GM12878 (cell line): ENCODE measurements at regions not wholly inside any gene's neighbourhood (a gene's known extent, or its start where the extent isn't known, plus 50 kb on each side); places are given as distances from the start of the nearest gene placed in this dataset.

Source experiments
- ATAC-seq: fragments of 200-7000 bp; cut with Tn5 transposase; 3 replicates; pipeline ENCODE4 v1.9.1; 2020; ENCODE audit warnings: mild to moderate bottlenecking, moderate library complexity
- BruUV-seq: library from RNA; stranded (reverse); fragments of 400-500 nt; replicated peaks from 2 replicates; lab custom pipeline; 2021; lab: Mats Ljungman, UMichigan
- CTCF ChIA-PET: fragments of 300-600 bp; sonication (Branson Sonifier 250); formaldehyde crosslinking; extraction: SDS; loops from one replicate; lab custom pipeline; 2021; ENCODE audit warnings: inconsistent platforms; lab: Yijun Ruan, JAX
- POLR2A ChIA-PET: fragments of 350-600 bp; formaldehyde crosslinking; extraction: SDS; loops from one replicate; lab custom pipeline; 2021; ENCODE audit warnings: inconsistent platforms; lab: Charles Lee
- RAD21 ChIA-PET: fragments of 300-600 bp; sonication (Branson Sonifier 250); formaldehyde crosslinking; loops from one replicate; lab custom pipeline; 2023; ENCODE audit warnings: antibody characterized with exemption; ENCODE audit not compliant: unreplicated experiment; lab: Charles Lee
- SMC1A ChIA-PET: fragments of 300-600 bp; sonication (Branson Sonifier 250); formaldehyde crosslinking; loops from one replicate; lab custom pipeline; 2023; ENCODE audit not compliant: unreplicated experiment, uncharacterized antibody; lab: Charles Lee
- DNase-seq: peaks from one replicate; pipeline ENCODE4 v3.0.0-alpha.2; 2011; ENCODE audit warnings: low read depth, low spot score
- FAIRE-seq: peaks from 3 replicates; lab custom pipeline; 2011; peaks lifted over from hg19 to GRCh38; lab: Jason Lieb, UNC
- H2AFZ ChIP-seq: 2 replicates; pipeline ENCODE4 v1.6.0; 2011; ENCODE audit warnings: low read depth, low read length, control low read depth; ENCODE audit not compliant: control insufficient read depth
- H3K27ac ChIP-seq: 2 replicates; pipeline ENCODE4 v1.5.1; 2011; ENCODE audit warnings: control low read depth; ENCODE audit not compliant: control insufficient read depth, insufficient read depth
- H3K27me3 ChIP-seq, 2 experiments: replicated peaks in 1 of 2; 2 replicates each; pipeline versions ENCODE4 v1.6.0 to v1.6.1; 2011; ENCODE audit warnings: low read length in 1 of 2; ENCODE audit not compliant: control insufficient read depth in 2 of 2, insufficient read depth in 2 of 2
- H3K36me3 ChIP-seq, 2 experiments: 2 replicates each; pipeline ENCODE4 v1.5.1; 2011; ENCODE audit warnings: low read length in 1 of 2; ENCODE audit not compliant: control insufficient read depth in 2 of 2, insufficient read depth in 2 of 2
- H3K4me1 ChIP-seq: 2 replicates; pipeline ENCODE4 v1.6.1; 2011; ENCODE audit warnings: mild to moderate bottlenecking, low read length, moderate library complexity, mixed read lengths; ENCODE audit not compliant: control insufficient read depth, insufficient read depth
- H3K4me2 ChIP-seq: 2 replicates; pipeline ENCODE4 v1.6.0; 2011; ENCODE audit warnings: control low read depth; ENCODE audit not compliant: control insufficient read depth, insufficient read depth
- H3K4me3 ChIP-seq: fragments of 200-600 bp; sonication (generic); 2 replicates; pipeline ENCODE4 v1.5.1; 2016
- H3K79me2 ChIP-seq: 2 replicates; pipeline ENCODE4 v1.6.0; 2011; ENCODE audit warnings: low read length; ENCODE audit not compliant: control insufficient read depth, insufficient read depth
- H3K9ac ChIP-seq: 2 replicates; pipeline ENCODE4 v1.8.0; 2011; ENCODE audit warnings: low read length, control low read depth, mixed read lengths; ENCODE audit not compliant: control insufficient read depth, insufficient read depth
- H3K9me3 ChIP-seq: replicated peaks from 3 replicates; pipeline ENCODE4 v1.5.1; 2011; ENCODE audit warnings: mild to moderate bottlenecking, low read length; ENCODE audit not compliant: control insufficient read depth, insufficient read depth
- H4K20me1 ChIP-seq: 2 replicates; pipeline ENCODE4 v1.6.0; 2011; ENCODE audit not compliant: control insufficient read depth, insufficient read depth
- FOXK2 ChIP-seq: fragments of 450-650 bp; IDR thresholded peaks from 2 replicates; pipeline ENCODE4 v1.6.1; 2017; ENCODE audit warnings: mild to moderate bottlenecking, moderate library complexity
- HDGF ChIP-seq: fragments of 450-650 bp; IDR thresholded peaks from 2 replicates; pipeline ENCODE4 v1.6.1; 2016; ENCODE audit warnings: antibody characterized with exemption
- MYB ChIP-seq: fragments of 150-350 bp; IDR thresholded peaks from 2 replicates; pipeline ENCODE4 v1.6.1; 2014; ENCODE audit warnings: mild to moderate bottlenecking, low read depth, low read length, borderline replicate concordance
- PML ChIP-seq: IDR thresholded peaks from 2 replicates; pipeline ENCODE4 v1.6.1; 2012; ENCODE audit warnings: low read length, inconsistent platforms
- RFX5 ChIP-seq: IDR thresholded peaks from 2 replicates; pipeline ENCODE4 v1.6.1; 2011; ENCODE audit warnings: low read depth, low read length, improper control_type of control experiment
- RUNX3 ChIP-seq: IDR thresholded peaks from 2 replicates; pipeline ENCODE4 v1.6.1; 2012; ENCODE audit warnings: low read length, inconsistent platforms
- SIN3A ChIP-seq: IDR thresholded peaks from 2 replicates; pipeline ENCODE4 v1.6.1; 2012; ENCODE audit warnings: low read depth, low read length, improper control_type of control experiment
- SMARCA5 ChIP-seq: fragments of 450-650 bp; IDR thresholded peaks from 2 replicates; pipeline ENCODE4 v1.6.1; 2017; ENCODE audit warnings: mild to moderate bottlenecking
- ZNF24 ChIP-seq: fragments of 450-650 bp; IDR thresholded peaks from 2 replicates; pipeline ENCODE4 v1.6.1; 2017; ENCODE audit warnings: antibody characterized with exemption, mild to moderate bottlenecking
- WGBS: methylation state at CpG from one replicate; pipeline ENCODE4 v1.1.6; 2016; ENCODE audit warnings: low lambda C conversion rate; ENCODE audit not compliant: insufficient replicate concordance, insufficient coverage; ENCODE audit errors: missing lambda C conversion rate; 5-methylcytosine and 5-hydroxymethylcytosine counted together
- in situ Hi-C: fragments of 300-500 bp; cut with MboI; formaldehyde crosslinking; loops from 9 replicates; pipeline ENCODE4 v1.14.3; 2018; ENCODE audit warnings: mixed read lengths
- intact Hi-C: fragments of 100-400 bp; cut with micrococcal nuclease; formaldehyde crosslinking; loops from one replicate; pipeline ENCODE4 v1.14.2; 2022; ENCODE audit not compliant: unreplicated experiment
- TF ChIP-seq, protein P1 (sequence below): fragments of 450-650 bp; IDR thresholded peaks from 2 replicates; pipeline ENCODE4 v1.6.1; 2016; ENCODE audit warnings: mild to moderate bottlenecking
- TF ChIP-seq, protein P2 (sequence below): IDR thresholded peaks from 2 replicates; pipeline ENCODE4 v1.6.1; 2012; ENCODE audit warnings: mild to moderate bottlenecking, low read depth, low read length
- TF ChIP-seq, protein P3 (sequence below): fragments of 450-650 bp; IDR thresholded peaks from 2 replicates; pipeline ENCODE4 v1.6.1; 2016; ENCODE audit warnings: mild to moderate bottlenecking, moderate library complexity, borderline replicate concordance
- TF ChIP-seq, protein P4 (sequence below): fragments of 450-650 bp; IDR thresholded peaks from 2 replicates; pipeline ENCODE4 v1.6.1; 2018; ENCODE audit warnings: mild to moderate bottlenecking, low read depth, moderate library complexity; ENCODE audit not compliant: partially characterized antibody
- TF ChIP-seq, protein P5 (sequence below): IDR thresholded peaks from 2 replicates; pipeline ENCODE4 v1.6.1; 2011; ENCODE audit warnings: low read depth, mild to moderate bottlenecking, low read length, moderate library complexity, borderline replicate concordance; ENCODE audit errors: extremely low read depth

DNA sequence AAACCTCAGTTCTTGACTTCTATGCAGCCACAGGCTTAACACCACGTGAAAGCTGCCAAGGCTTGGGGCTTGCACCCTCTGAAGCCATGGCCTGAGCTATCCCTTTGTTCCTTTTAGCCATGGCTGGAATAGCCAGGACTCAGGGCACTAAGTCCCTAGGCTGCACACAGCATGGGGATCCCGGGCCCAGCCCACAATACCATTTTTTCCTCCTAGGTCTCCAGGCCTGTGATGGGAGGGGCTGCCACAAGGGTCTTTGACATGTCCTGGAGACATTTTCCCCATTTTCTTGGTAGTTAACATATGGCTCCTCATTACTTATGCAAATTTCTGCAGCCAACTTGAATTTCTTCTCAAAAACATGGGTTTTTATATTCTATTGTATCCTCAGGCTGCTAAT lies 619.1 kb downstream of the NYAP2 start:
- Histone ChIP-seq H4K20me1 (no peaks in the 10 kb centered on the region), H3K9ac (no peak overlapping the region), H3K79me2 (no peaks in the 10 kb centered on the region), H3K4me1 (no peaks in the 10 kb centered on the region), H3K4me2 (no peak overlapping the region), H2AFZ (no peak overlapping the region), H3K9me3 (no peaks in the 10 kb centered on the region; the same call in 2 of the 3 replicates), H3K27ac (no peak overlapping the region), H3K36me3 (no peaks in the 10 kb centered on the region), H3K4me3 (no peak overlapping the region), H3K27me3 (no peaks in the 10 kb centered on the region)
- WGBS, result 0% methylated on average over 2 of the region's 2 CpGs
- ChIA-PET SMC1A (no interaction called here), RAD21 (no interaction called here), POLR2A (no interaction called here), CTCF (no interaction called here)
- no TSS peak for BruUV-seq
- ATAC-seq, result no peak
- FAIRE-seq, result no peak
- intact Hi-C loops, result no loop called here
- no peak for DNase-seq
- in situ Hi-C loops, result no loop called here
- TF ChIP-seq, protein P1, sequence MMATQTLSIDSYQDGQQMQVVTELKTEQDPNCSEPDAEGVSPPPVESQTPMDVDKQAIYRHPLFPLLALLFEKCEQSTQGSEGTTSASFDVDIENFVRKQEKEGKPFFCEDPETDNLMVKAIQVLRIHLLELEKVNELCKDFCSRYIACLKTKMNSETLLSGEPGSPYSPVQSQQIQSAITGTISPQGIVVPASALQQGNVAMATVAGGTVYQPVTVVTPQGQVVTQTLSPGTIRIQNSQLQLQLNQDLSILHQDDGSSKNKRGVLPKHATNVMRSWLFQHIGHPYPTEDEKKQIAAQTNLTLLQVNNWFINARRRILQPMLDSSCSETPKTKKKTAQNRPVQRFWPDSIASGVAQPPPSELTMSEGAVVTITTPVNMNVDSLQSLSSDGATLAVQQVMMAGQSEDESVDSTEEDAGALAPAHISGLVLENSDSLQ, result no peak
- TF ChIP-seq, protein P2, sequence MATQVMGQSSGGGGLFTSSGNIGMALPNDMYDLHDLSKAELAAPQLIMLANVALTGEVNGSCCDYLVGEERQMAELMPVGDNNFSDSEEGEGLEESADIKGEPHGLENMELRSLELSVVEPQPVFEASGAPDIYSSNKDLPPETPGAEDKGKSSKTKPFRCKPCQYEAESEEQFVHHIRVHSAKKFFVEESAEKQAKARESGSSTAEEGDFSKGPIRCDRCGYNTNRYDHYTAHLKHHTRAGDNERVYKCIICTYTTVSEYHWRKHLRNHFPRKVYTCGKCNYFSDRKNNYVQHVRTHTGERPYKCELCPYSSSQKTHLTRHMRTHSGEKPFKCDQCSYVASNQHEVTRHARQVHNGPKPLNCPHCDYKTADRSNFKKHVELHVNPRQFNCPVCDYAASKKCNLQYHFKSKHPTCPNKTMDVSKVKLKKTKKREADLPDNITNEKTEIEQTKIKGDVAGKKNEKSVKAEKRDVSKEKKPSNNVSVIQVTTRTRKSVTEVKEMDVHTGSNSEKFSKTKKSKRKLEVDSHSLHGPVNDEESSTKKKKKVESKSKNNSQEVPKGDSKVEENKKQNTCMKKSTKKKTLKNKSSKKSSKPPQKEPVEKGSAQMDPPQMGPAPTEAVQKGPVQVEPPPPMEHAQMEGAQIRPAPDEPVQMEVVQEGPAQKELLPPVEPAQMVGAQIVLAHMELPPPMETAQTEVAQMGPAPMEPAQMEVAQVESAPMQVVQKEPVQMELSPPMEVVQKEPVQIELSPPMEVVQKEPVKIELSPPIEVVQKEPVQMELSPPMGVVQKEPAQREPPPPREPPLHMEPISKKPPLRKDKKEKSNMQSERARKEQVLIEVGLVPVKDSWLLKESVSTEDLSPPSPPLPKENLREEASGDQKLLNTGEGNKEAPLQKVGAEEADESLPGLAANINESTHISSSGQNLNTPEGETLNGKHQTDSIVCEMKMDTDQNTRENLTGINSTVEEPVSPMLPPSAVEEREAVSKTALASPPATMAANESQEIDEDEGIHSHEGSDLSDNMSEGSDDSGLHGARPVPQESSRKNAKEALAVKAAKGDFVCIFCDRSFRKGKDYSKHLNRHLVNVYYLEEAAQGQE, result no peak
- TF ChIP-seq HDGF, result no peak
- no peak for TF ChIP-seq MYB
- TF ChIP-seq FOXK2, result no peak
- no peak for TF ChIP-seq SMARCA5
- TF ChIP-seq ZNF24, result no peak
- no peak for TF ChIP-seq PML
- no peak for TF ChIP-seq SIN3A
- TF ChIP-seq, protein P3, sequence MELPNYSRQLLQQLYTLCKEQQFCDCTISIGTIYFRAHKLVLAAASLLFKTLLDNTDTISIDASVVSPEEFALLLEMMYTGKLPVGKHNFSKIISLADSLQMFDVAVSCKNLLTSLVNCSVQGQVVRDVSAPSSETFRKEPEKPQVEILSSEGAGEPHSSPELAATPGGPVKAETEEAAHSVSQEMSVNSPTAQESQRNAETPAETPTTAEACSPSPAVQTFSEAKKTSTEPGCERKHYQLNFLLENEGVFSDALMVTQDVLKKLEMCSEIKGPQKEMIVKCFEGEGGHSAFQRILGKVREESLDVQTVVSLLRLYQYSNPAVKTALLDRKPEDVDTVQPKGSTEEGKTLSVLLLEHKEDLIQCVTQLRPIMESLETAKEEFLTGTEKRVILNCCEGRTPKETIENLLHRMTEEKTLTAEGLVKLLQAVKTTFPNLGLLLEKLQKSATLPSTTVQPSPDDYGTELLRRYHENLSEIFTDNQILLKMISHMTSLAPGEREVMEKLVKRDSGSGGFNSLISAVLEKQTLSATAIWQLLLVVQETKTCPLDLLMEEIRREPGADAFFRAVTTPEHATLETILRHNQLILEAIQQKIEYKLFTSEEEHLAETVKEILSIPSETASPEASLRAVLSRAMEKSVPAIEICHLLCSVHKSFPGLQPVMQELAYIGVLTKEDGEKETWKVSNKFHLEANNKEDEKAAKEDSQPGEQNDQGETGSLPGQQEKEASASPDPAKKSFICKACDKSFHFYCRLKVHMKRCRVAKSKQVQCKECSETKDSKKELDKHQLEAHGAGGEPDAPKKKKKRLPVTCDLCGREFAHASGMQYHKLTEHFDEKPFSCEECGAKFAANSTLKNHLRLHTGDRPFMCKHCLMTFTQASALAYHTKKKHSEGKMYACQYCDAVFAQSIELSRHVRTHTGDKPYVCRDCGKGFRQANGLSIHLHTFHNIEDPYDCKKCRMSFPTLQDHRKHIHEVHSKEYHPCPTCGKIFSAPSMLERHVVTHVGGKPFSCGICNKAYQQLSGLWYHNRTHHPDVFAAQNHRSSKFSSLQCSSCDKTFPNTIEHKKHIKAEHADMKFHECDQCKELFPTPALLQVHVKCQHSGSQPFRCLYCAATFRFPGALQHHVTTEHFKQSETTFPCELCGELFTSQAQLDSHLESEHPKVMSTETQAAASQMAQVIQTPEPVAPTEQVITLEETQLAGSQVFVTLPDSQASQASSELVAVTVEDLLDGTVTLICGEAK, result no peak
- TF ChIP-seq, protein P4, sequence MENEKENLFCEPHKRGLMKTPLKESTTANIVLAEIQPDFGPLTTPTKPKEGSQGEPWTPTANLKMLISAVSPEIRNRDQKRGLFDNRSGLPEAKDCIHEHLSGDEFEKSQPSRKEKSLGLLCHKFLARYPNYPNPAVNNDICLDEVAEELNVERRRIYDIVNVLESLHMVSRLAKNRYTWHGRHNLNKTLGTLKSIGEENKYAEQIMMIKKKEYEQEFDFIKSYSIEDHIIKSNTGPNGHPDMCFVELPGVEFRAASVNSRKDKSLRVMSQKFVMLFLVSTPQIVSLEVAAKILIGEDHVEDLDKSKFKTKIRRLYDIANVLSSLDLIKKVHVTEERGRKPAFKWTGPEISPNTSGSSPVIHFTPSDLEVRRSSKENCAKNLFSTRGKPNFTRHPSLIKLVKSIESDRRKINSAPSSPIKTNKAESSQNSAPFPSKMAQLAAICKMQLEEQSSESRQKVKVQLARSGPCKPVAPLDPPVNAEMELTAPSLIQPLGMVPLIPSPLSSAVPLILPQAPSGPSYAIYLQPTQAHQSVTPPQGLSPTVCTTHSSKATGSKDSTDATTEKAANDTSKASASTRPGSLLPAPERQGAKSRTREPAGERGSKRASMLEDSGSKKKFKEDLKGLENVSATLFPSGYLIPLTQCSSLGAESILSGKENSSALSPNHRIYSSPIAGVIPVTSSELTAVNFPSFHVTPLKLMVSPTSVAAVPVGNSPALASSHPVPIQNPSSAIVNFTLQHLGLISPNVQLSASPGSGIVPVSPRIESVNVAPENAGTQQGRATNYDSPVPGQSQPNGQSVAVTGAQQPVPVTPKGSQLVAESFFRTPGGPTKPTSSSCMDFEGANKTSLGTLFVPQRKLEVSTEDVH, result no peak
- TF ChIP-seq, protein P5, sequence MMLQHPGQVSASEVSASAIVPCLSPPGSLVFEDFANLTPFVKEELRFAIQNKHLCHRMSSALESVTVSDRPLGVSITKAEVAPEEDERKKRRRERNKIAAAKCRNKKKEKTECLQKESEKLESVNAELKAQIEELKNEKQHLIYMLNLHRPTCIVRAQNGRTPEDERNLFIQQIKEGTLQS, result no peak
- no peak for TF ChIP-seq RFX5
- TF ChIP-seq RUNX3, result no peak
